DOHH2 (cell line): ENCODE measurements at regions not wholly inside any gene's neighbourhood (a gene's known extent, or its start where the extent isn't known, plus 50 kb on each side); places are given as distances from the start of the nearest gene placed in this dataset.

Source experiments
- CTCF ChIP-seq: fragments of 200-600 bp; sonication (generic); IDR thresholded peaks from one replicate; pipeline ENCODE4 v1.5.1; 2014; ENCODE audit warnings: antibody characterized with exemption, mild to moderate bottlenecking, low read depth, low read length; ENCODE audit not compliant: poor library complexity, severe bottlenecking
- EZH2phosphoT487 ChIP-seq: fragments of 200-600 bp; sonication (generic); IDR thresholded peaks from 2 replicates; pipeline ENCODE4 v1.6.1; 2017; ENCODE audit warnings: borderline replicate concordance, mild to moderate bottlenecking, antibody characterized with exemption, low read length, moderate library complexity, mixed read lengths

DNA sequence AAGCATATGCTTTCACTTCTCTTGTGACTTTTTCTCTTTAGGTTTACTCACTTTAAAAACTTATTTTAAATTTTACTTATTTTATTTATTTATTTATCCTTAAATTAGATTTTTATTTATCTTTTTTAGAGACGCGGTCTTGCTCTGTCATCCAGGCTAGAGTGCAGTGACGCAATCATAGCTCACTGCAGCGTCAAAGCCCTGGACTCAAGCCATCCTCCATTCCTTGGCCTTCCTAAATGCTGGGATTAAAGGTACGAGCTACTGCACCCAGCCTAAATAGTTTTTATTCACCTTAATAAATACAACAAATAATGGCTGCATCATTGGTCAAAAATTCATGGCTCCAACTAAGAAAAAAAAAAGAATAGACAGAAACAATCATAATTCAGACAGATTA, 415.7 kb upstream of the FIGN start:
- no peak for TF ChIP-seq CTCF
- no peak for TF ChIP-seq EZH2phosphoT487
